HEK293 (cell line): ENCODE measurements at regions not wholly inside any gene's neighbourhood (a gene's known extent, or its start where the extent isn't known, plus 50 kb on each side); places are given as distances from the start of the nearest gene placed in this dataset.

Source experiments
- CTCF ChIA-PET: fragments of 350-600 bp; formaldehyde crosslinking; extraction: SDS; loops from one replicate; lab custom pipeline; 2021; ENCODE audit warnings: antibody characterized with exemption; lab: Yijun Ruan, JAX
- POLR2A ChIA-PET: fragments of 300-600 bp; formaldehyde crosslinking; extraction: SDS; loops from one replicate; lab custom pipeline; 2020; ENCODE audit warnings: antibody characterized with exemption, inconsistent platforms; lab: Yijun Ruan, JAX
- H3K27ac ChIP-seq: fragments of 200-500 bp; sonication (Bioruptor generic); 2 replicates; pipeline ENCODE4 v1.5.1; 2014; ENCODE audit warnings: low read depth, low read length, control low read depth, inconsistent platforms; ENCODE audit errors: extremely low read depth
- H3K36me3 ChIP-seq, 2 experiments: fragments of 200-500 bp in 1 of 2; sonication (Bioruptor generic) in 1 of 2; 1 replicate in 1 of 2; 2 replicates in 1 of 2; pipeline ENCODE4 v1.5.1; 2014 to 2017; ENCODE audit warnings: inconsistent platforms in 2 of 2, low read length in 2 of 2; ENCODE audit not compliant: control insufficient read depth in 2 of 2, insufficient read depth in 1 of 2
- H3K4me1 ChIP-seq: fragments of 200-500 bp; sonication (Bioruptor generic); 2 replicates; pipeline ENCODE4 v1.5.1; 2014; ENCODE audit warnings: mild to moderate bottlenecking, low read length, inconsistent platforms; ENCODE audit not compliant: control insufficient read depth, insufficient read depth
- H3K4me3 ChIP-seq: 2 replicates; pipeline ENCODE4 v1.5.1; 2011; ENCODE audit warnings: low read depth, mild to moderate bottlenecking, control low read depth, low read length, moderate library complexity
- H3K9me3 ChIP-seq: fragments of 200-500 bp; sonication (Bioruptor generic); 2 replicates; pipeline ENCODE4 v1.5.1; 2014; ENCODE audit warnings: low read depth, low read length, inconsistent platforms; ENCODE audit not compliant: control insufficient read depth, insufficient read depth
- BCL11A ChIP-seq: fragments of 450-650 bp; formaldehyde crosslinking; IDR thresholded peaks from 2 replicates; pipeline ENCODE4 v1.5.1; 2016; ENCODE audit warnings: low read depth, missing biosample characterization, missing genetic modification characterization
- GLI2 ChIP-seq: fragments of 450-650 bp; formaldehyde crosslinking; IDR thresholded peaks from 2 replicates; pipeline ENCODE4; 2017; ENCODE audit warnings: missing biosample characterization, missing genetic modification characterization, low read depth, borderline replicate concordance
- HOXA7 ChIP-seq: sonication (generic); formaldehyde crosslinking; IDR thresholded peaks from 2 replicates; pipeline ENCODE4 v1.8.1; 2022; ENCODE audit warnings: missing genetic modification reagents, borderline replicate concordance
- SETDB1 ChIP-seq: IDR thresholded peaks from one replicate; pipeline ENCODE4 v1.6.1; 2017; ENCODE audit warnings: mild to moderate bottlenecking, low read length, moderate library complexity, mixed read lengths; ENCODE audit not compliant: insufficient read length
- SP2 ChIP-seq: fragments of 450-650 bp; formaldehyde crosslinking; IDR thresholded peaks from 2 replicates; pipeline ENCODE4 v1.5.1; 2016; ENCODE audit warnings: missing biosample characterization, missing genetic modification characterization
- ZBTB17 ChIP-seq: fragments of 450-650 bp; formaldehyde crosslinking; IDR thresholded peaks from 2 replicates; pipeline ENCODE4 v1.5.1; 2016; ENCODE audit warnings: missing biosample characterization, missing genetic modification characterization
- ZFP69B ChIP-seq: fragments of 450-650 bp; formaldehyde crosslinking; IDR thresholded peaks from 2 replicates; pipeline ENCODE4 v1.5.1; 2016; ENCODE audit warnings: missing biosample characterization, missing genetic modification characterization
- ZNF140 ChIP-seq: fragments of 450-650 bp; formaldehyde crosslinking; IDR thresholded peaks from 2 replicates; pipeline ENCODE4 v1.5.1; 2016; ENCODE audit warnings: missing biosample characterization, missing genetic modification characterization
- ZNF169 ChIP-seq: fragments of 450-650 bp; formaldehyde crosslinking; IDR thresholded peaks from 2 replicates; pipeline ENCODE4 v1.5.1; 2016; ENCODE audit warnings: missing biosample characterization, missing genetic modification characterization
- ZNF174 ChIP-seq: fragments of 450-650 bp; formaldehyde crosslinking; IDR thresholded peaks from 2 replicates; pipeline ENCODE4 v1.5.0; 2017; ENCODE audit warnings: missing biosample characterization, mild to moderate bottlenecking, missing genetic modification characterization
- ZNF214 ChIP-seq: fragments of 450-650 bp; formaldehyde crosslinking; IDR thresholded peaks from 2 replicates; pipeline ENCODE4 v1.5.1; 2017; ENCODE audit warnings: missing biosample characterization, mild to moderate bottlenecking, missing genetic modification characterization, borderline replicate concordance
- ZNF24 ChIP-seq: fragments of 450-650 bp; formaldehyde crosslinking; IDR thresholded peaks from 2 replicates; pipeline ENCODE4 v1.5.1; 2016; ENCODE audit warnings: missing biosample characterization, missing genetic modification characterization
- ZNF248 ChIP-seq: fragments of 450-650 bp; formaldehyde crosslinking; IDR thresholded peaks from 2 replicates; pipeline ENCODE4 v1.5.1; 2017; ENCODE audit warnings: missing biosample characterization, missing genetic modification characterization
- ZNF302 ChIP-seq: fragments of 450-650 bp; formaldehyde crosslinking; IDR thresholded peaks from 2 replicates; pipeline ENCODE4 v1.5.1; 2016; ENCODE audit warnings: missing biosample characterization, missing genetic modification characterization, low read depth
- ZNF529 ChIP-seq: fragments of 450-650 bp; formaldehyde crosslinking; IDR thresholded peaks from 2 replicates; pipeline ENCODE4 v1.5.1; 2017; ENCODE audit warnings: missing genetic modification characterization, missing biosample characterization; ENCODE audit not compliant: insufficient replicate concordance
- ZNF776 ChIP-seq: fragments of 450-650 bp; formaldehyde crosslinking; IDR thresholded peaks from 2 replicates; pipeline ENCODE4 v1.5.0; 2017; ENCODE audit warnings: missing biosample characterization, missing genetic modification characterization, borderline replicate concordance
- TF ChIP-seq, protein P1 (sequence below): fragments of 450-650 bp; formaldehyde crosslinking; IDR thresholded peaks from 2 replicates; pipeline ENCODE4 v1.5.1; 2017; ENCODE audit warnings: missing biosample characterization, missing genetic modification characterization
- TF ChIP-seq, protein P2 (sequence below): fragments of 450-650 bp; formaldehyde crosslinking; IDR thresholded peaks from 2 replicates; pipeline ENCODE4 v1.5.1; 2016; ENCODE audit warnings: missing biosample characterization, missing genetic modification characterization
- TF ChIP-seq, protein P3 (sequence below): fragments of 450-650 bp; IDR thresholded peaks from 2 replicates; pipeline ENCODE4 v1.5.1; 2018; ENCODE audit warnings: missing biosample characterization, missing genetic modification characterization
- TF ChIP-seq, protein P4 (sequence below): fragments of 450-650 bp; formaldehyde crosslinking; IDR thresholded peaks from 2 replicates; pipeline ENCODE4 v1.5.1; 2016; ENCODE audit warnings: missing biosample characterization, missing genetic modification characterization, borderline replicate concordance
- TF ChIP-seq, protein P5 (sequence below): fragments of 450-650 bp; formaldehyde crosslinking; IDR thresholded peaks from 2 replicates; pipeline ENCODE4 v1.5.1; 2016; ENCODE audit warnings: missing biosample characterization, missing genetic modification characterization
- TF ChIP-seq, protein P6 (sequence below): fragments of 450-650 bp; formaldehyde crosslinking; IDR thresholded peaks from 2 replicates; pipeline ENCODE4 v1.5.1; 2016; ENCODE audit warnings: missing biosample characterization, missing genetic modification characterization
- TF ChIP-seq, protein P7 (sequence below): sonication (generic); formaldehyde crosslinking; IDR thresholded peaks from 2 replicates; pipeline ENCODE4 v1.8.1; 2022; ENCODE audit warnings: mild to moderate bottlenecking, moderate library complexity, missing genetic modification reagents

DNA sequence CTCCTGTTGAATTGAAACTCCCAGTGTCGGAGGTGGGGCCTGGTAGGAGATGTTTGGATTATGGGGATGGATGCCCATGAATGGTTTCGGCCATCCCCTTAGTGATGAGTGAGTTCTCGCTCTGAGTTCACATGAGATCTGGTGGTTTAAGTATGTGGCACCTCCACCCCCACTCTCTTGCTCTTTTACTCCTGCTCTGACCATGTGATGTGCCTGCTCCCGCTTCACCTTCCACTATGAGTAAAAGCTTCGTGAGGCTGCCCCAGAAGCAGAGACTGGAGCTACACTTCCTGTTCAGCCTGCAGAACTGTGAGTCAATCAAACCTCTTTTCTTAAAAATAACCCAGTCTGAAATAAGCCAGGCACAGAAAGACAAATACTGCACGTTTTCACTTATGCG is 512.4 kb downstream of the HS3ST4 start (continued):
- TF ChIP-seq, protein P1, sequence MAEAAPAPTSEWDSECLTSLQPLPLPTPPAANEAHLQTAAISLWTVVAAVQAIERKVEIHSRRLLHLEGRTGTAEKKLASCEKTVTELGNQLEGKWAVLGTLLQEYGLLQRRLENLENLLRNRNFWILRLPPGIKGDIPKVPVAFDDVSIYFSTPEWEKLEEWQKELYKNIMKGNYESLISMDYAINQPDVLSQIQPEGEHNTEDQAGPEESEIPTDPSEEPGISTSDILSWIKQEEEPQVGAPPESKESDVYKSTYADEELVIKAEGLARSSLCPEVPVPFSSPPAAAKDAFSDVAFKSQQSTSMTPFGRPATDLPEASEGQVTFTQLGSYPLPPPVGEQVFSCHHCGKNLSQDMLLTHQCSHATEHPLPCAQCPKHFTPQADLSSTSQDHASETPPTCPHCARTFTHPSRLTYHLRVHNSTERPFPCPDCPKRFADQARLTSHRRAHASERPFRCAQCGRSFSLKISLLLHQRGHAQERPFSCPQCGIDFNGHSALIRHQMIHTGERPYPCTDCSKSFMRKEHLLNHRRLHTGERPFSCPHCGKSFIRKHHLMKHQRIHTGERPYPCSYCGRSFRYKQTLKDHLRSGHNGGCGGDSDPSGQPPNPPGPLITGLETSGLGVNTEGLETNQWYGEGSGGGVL = no peak
- TF ChIP-seq, protein P2, sequence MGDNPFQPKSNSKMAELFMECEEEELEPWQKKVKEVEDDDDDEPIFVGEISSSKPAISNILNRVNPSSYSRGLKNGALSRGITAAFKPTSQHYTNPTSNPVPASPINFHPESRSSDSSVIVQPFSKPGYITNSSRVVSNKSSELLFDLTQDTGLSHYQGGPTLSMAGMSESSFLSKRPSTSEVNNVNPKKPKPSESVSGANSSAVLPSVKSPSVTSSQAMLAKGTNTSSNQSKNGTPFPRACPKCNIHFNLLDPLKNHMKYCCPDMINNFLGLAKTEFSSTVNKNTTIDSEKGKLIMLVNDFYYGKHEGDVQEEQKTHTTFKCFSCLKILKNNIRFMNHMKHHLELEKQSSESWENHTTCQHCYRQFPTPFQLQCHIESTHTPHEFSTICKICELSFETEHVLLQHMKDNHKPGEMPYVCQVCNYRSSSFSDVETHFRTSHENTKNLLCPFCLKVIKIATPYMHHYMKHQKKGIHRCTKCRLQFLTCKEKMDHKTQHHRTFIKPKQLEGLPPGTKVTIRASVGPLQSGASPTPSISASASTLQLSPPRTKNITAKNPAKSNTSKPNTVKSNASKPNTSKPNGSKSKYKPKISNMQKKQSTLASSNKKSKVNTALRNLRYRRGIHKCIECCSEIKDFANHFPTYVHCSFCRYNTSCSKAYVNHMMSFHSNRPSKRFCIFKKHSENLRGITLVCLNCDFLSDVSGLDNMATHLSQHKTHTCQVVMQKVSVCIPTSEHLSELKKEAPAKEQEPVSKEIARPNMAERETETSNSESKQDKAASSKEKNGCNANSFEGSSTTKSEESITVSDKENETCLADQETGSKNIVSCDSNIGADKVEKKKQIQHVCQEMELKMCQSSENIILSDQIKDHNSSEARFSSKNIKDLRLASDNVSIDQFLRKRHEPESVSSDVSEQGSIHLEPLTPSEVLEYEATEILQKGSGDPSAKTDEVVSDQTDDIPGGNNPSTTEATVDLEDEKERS (tag by site-specific recombination) = no peak
- TF ChIP-seq, protein P3, sequence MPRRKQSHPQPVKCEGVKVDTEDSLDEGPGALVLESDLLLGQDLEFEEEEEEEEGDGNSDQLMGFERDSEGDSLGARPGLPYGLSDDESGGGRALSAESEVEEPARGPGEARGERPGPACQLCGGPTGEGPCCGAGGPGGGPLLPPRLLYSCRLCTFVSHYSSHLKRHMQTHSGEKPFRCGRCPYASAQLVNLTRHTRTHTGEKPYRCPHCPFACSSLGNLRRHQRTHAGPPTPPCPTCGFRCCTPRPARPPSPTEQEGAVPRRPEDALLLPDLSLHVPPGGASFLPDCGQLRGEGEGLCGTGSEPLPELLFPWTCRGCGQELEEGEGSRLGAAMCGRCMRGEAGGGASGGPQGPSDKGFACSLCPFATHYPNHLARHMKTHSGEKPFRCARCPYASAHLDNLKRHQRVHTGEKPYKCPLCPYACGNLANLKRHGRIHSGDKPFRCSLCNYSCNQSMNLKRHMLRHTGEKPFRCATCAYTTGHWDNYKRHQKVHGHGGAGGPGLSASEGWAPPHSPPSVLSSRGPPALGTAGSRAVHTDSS (tag by site-specific recombination) = no peak
- TF ChIP-seq, protein P4, sequence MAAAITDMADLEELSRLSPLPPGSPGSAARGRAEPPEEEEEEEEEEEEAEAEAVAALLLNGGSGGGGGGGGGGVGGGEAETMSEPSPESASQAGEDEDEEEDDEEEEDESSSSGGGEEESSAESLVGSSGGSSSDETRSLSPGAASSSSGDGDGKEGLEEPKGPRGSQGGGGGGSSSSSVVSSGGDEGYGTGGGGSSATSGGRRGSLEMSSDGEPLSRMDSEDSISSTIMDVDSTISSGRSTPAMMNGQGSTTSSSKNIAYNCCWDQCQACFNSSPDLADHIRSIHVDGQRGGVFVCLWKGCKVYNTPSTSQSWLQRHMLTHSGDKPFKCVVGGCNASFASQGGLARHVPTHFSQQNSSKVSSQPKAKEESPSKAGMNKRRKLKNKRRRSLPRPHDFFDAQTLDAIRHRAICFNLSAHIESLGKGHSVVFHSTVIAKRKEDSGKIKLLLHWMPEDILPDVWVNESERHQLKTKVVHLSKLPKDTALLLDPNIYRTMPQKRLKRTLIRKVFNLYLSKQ (tag by site-specific recombination) = no peak
- TF ChIP-seq ZNF169 (tag by site-specific recombination) (no peak), ZFP69B (no peak), BCL11A (no peak)

DNA sequence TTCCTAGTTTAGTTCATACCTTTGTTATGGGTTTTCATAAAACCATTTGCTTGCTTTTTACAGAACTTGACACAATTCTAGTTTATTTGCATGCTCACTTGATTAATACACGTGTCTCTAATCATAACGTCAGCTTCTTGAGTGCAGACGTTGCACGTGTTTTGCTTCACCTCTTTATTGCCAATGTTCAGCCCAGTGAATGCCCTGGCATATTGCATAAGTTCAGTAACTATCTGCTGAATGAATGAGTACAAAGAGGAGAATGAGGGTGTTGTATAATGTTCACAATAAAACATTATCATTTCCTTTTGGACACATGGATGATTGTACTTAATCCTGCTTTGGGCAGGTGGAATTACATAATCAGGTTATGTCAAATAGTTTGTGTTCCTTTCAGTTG is 519.8 kb downstream of the HS3ST4 start:
- H3K4me1 ChIP-seq = no peaks in the 10 kb centered on the region
- TF ChIP-seq ZNF529 (tag by site-specific recombination) = no peak
- TF ChIP-seq ZNF248 (tag by site-specific recombination) = no peak
- no peak for TF ChIP-seq ZNF24 (tag by site-specific recombination)
- TF ChIP-seq, protein P5, sequence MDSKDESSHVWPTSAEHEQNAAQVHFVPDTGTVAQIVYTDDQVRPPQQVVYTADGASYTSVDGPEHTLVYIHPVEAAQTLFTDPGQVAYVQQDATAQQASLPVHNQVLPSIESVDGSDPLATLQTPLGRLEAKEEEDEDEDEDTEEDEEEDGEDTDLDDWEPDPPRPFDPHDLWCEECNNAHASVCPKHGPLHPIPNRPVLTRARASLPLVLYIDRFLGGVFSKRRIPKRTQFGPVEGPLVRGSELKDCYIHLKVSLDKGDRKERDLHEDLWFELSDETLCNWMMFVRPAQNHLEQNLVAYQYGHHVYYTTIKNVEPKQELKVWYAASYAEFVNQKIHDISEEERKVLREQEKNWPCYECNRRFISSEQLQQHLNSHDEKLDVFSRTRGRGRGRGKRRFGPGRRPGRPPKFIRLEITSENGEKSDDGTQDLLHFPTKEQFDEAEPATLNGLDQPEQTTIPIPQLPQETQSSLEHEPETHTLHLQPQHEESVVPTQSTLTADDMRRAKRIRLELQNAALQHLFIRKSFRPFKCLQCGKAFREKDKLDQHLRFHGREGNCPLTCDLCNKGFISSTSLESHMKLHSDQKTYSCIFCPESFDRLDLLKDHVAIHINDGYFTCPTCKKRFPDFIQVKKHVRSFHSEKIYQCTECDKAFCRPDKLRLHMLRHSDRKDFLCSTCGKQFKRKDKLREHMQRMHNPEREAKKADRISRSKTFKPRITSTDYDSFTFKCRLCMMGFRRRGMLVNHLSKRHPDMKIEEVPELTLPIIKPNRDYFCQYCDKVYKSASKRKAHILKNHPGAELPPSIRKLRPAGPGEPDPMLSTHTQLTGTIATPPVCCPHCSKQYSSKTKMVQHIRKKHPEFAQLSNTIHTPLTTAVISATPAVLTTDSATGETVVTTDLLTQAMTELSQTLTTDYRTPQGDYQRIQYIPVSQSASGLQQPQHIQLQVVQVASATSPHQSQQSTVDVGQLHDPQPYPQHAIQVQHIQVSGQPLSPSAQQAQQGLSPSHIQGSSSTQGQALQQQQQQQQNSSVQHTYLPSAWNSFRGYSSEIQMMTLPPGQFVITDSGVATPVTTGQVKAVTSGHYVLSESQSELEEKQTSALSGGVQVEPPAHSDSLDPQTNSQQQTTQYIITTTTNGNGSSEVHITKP (tag by site-specific recombination) = no peak
- TF ChIP-seq ZNF140 (tag by site-specific recombination) = no peak
- TF ChIP-seq GLI2 (tag by site-specific recombination) = no peak
- TF ChIP-seq, protein P6, sequence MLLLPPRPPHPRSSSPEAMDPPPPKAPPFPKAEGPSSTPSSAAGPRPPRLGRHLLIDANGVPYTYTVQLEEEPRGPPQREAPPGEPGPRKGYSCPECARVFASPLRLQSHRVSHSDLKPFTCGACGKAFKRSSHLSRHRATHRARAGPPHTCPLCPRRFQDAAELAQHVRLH (tag by site-specific recombination) = no peak
- TF ChIP-seq, protein P7, sequence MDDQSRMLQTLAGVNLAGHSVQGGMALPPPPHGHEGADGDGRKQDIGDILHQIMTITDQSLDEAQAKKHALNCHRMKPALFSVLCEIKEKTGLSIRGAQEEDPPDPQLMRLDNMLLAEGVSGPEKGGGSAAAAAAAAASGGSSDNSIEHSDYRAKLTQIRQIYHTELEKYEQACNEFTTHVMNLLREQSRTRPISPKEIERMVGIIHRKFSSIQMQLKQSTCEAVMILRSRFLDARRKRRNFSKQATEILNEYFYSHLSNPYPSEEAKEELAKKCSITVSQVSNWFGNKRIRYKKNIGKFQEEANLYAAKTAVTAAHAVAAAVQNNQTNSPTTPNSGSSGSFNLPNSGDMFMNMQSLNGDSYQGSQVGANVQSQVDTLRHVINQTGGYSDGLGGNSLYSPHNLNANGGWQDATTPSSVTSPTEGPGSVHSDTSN (CRISPR knock-in tag) = no peak
- no peak for TF ChIP-seq ZNF174
- TF ChIP-seq HOXA7 (CRISPR knock-in tag) = no peak
- no peak for TF ChIP-seq SP2 (tag by site-specific recombination)
- TF ChIP-seq ZBTB17 (tag by site-specific recombination) = no peak
- TF ChIP-seq ZNF302 (tag by site-specific recombination) = no peak
- TF ChIP-seq ZNF214 = no peak
- TF ChIP-seq ZNF776 (tag by site-specific recombination) = no peak
- TF ChIP-seq SETDB1 = no peak
- H3K27ac ChIP-seq = no peak overlapping the region
- ChIA-PET CTCF (no interaction called here), POLR2A (no interaction called here)
- no peak overlapping the region for H3K4me3 ChIP-seq
- H3K9me3 ChIP-seq = no peaks in the 10 kb centered on the region
- no peaks in the 10 kb centered on the region for H3K36me3 ChIP-seq
